A549 (cell line): ENCODE measurements at regions not wholly inside any gene's neighbourhood (a gene's known extent, or its start where the extent isn't known, plus 50 kb on each side); places are given as distances from the start of the nearest gene placed in this dataset.

Source experiments
- ATAC-seq, 2 experiments: fragments of 200-7000 bp in 1 of 2; fragments of >200 bp in 1 of 2; cut with Nextera tagmentation in 1 of 2; cut with Tn5 transposase in 1 of 2; 3 replicates each; pipeline versions ENCODE4 v1.8.0 to v1.9.1; 2018 to 2020; ENCODE audit warnings: mild to moderate bottlenecking in 1 of 2, moderate library complexity in 1 of 2
- CTCF ChIA-PET: fragments of 300-600 bp; sonication (Branson Sonifier 250); formaldehyde crosslinking; extraction: SDS; loops from one replicate; lab custom pipeline; 2021; ENCODE audit warnings: antibody characterized with exemption, inconsistent platforms; lab: Yijun Ruan, JAX
- POLR2A ChIA-PET: fragments of 350-600 bp; formaldehyde crosslinking; extraction: SDS; loops from one replicate; lab custom pipeline; 2021; ENCODE audit warnings: antibody characterized with exemption, inconsistent platforms; lab: Yijun Ruan, JAX
- DNase-seq, 2 experiments: peaks; one replicate each; pipeline versions ENCODE4 v3.0.0 to v3.0.0-alpha.2; 2011 to 2016; ENCODE audit warnings: low read depth in 1 of 2, low spot score in 1 of 2
- FAIRE-seq: peaks from 2 replicates; lab custom pipeline; 2011; peaks lifted over from hg19 to GRCh38; lab: Jason Lieb, UNC
- H3K27ac ChIP-seq, 2 experiments: fragments of >200 bp; sonication (Bioruptor Twin); formaldehyde crosslinking; 3 replicates each; pipeline ENCODE4 v1.5.1; 2016 to 2017
- H3K4me1 ChIP-seq: fragments of >200 bp; sonication (Bioruptor Twin); formaldehyde crosslinking; 3 replicates; pipeline ENCODE4 v1.6.1; 2016
- H3K4me2 ChIP-seq: fragments of >200 bp; sonication (Bioruptor Twin); formaldehyde crosslinking; 3 replicates; pipeline ENCODE4 v1.6.1; 2016
- H3K4me3 ChIP-seq: fragments of >200 bp; sonication (Bioruptor Twin); formaldehyde crosslinking; 3 replicates; pipeline ENCODE4 v1.5.1; 2016
- H3K9me3 ChIP-seq: fragments of >200 bp; sonication (Bioruptor Twin); formaldehyde crosslinking; 3 replicates; pipeline ENCODE4 v1.6.1; 2016
- CBX8 ChIP-seq: fragments of 200-600 bp; sonication (generic); IDR thresholded peaks from 2 replicates; pipeline ENCODE4 v1.6.1; 2016
- CHD2 ChIP-seq: fragments of 150-350 bp; IDR thresholded peaks from 2 replicates; pipeline ENCODE4 v1.6.1; 2014; ENCODE audit warnings: low read length; ENCODE audit not compliant: partially characterized antibody
- CHD4 ChIP-seq: fragments of 200-600 bp; sonication (generic); IDR thresholded peaks from 2 replicates; pipeline ENCODE4 v1.6.1; 2016; ENCODE audit warnings: antibody characterized with exemption, mild to moderate bottlenecking, borderline replicate concordance
- CTCF ChIP-seq: fragments of >200 bp; sonication (Bioruptor Twin); formaldehyde crosslinking; IDR thresholded peaks from 3 replicates; pipeline ENCODE4 v1.5.1; 2016
- E2F6 ChIP-seq: IDR thresholded peaks from 2 replicates; pipeline ENCODE4 v1.6.1; 2012; ENCODE audit warnings: low read depth, borderline replicate concordance
- EHMT2 ChIP-seq: fragments of 200-600 bp; sonication (generic); IDR thresholded peaks from 2 replicates; pipeline ENCODE4 v1.6.1; 2016; ENCODE audit warnings: antibody characterized with exemption, low read depth, mild to moderate bottlenecking, moderate library complexity
- EP300 ChIP-seq, 2 experiments: fragments of >200 bp; sonication (Bioruptor Twin); formaldehyde crosslinking; IDR thresholded peaks; 2 replicates in 1 of 2; 3 replicates in 1 of 2; pipeline ENCODE4 v1.6.1; 2016 to 2017
- ESRRA ChIP-seq: fragments of 150-350 bp; IDR thresholded peaks from 2 replicates; pipeline ENCODE4 v1.6.1; 2014; ENCODE audit warnings: mild to moderate bottlenecking, low read length, borderline replicate concordance
- FOXS1 ChIP-seq: fragments of 250-450 bp; sonication (Bioruptor Pico); IDR thresholded peaks from 2 replicates; pipeline ENCODE4 v1.5.0; 2020; ENCODE audit warnings: mild to moderate bottlenecking, moderate library complexity
- HEYL ChIP-seq: fragments of 250-450 bp; sonication (Bioruptor Pico); IDR thresholded peaks from 2 replicates; pipeline ENCODE4 v1.8.0; 2021; ENCODE audit warnings: mild to moderate bottlenecking, moderate library complexity
- HOXB13 ChIP-seq: fragments of 250-450 bp; sonication (Bioruptor Pico); IDR thresholded peaks from 2 replicates; pipeline ENCODE4 v1.5.0; 2020; ENCODE audit warnings: low read depth, mild to moderate bottlenecking, moderate library complexity
- JUN ChIP-seq, 2 experiments: fragments of >200 bp; sonication (Bioruptor Twin); formaldehyde crosslinking; IDR thresholded peaks; 2 replicates in 1 of 2; 3 replicates in 1 of 2; pipeline ENCODE4 v1.6.1; 2016 to 2017
- MYC ChIP-seq: IDR thresholded peaks from 2 replicates; pipeline ENCODE4 v1.6.1; 2012; ENCODE audit warnings: mild to moderate bottlenecking, inconsistent platforms, low read length, improper control_type of control experiment, borderline replicate concordance
- NFE2L2 ChIP-seq: fragments of 150-350 bp; conservative IDR thresholded peaks from 2 replicates; pipeline ENCODE4 v1.6.1; 2014; ENCODE audit warnings: low read length
- POLR2AphosphoS2 ChIP-seq: conservative IDR thresholded peaks from 2 replicates; pipeline ENCODE4 v1.6.1; 2012; ENCODE audit warnings: low read length, improper control_type of control experiment, inconsistent platforms
- RAD21 ChIP-seq, 2 experiments: fragments of >200 bp in 1 of 2; sonication (Bioruptor Twin) in 1 of 2; formaldehyde crosslinking in 1 of 2; IDR thresholded peaks in 1 of 2; conservative IDR thresholded peaks in 1 of 2; 2 replicates in 1 of 2; 3 replicates in 1 of 2; pipeline ENCODE4 v1.6.1; 2012 to 2018; ENCODE audit warnings: inconsistent platforms in 1 of 2
- REST ChIP-seq: fragments of 200-600 bp; sonication (generic); IDR thresholded peaks from 2 replicates; pipeline ENCODE4 v1.6.1; 2016; ENCODE audit warnings: antibody characterized with exemption, mild to moderate bottlenecking, moderate library complexity
- RFX5 ChIP-seq: fragments of 450-650 bp; IDR thresholded peaks from 2 replicates; pipeline ENCODE4 v1.7.1; 2014; ENCODE audit warnings: antibody characterized with exemption, mild to moderate bottlenecking, moderate library complexity
- RNF2 ChIP-seq: fragments of 200-600 bp; sonication (generic); IDR thresholded peaks from 2 replicates; pipeline ENCODE4 v1.6.1; 2016; ENCODE audit warnings: low read depth, mild to moderate bottlenecking, antibody characterized with exemption, moderate library complexity, borderline replicate concordance
- SMC3 ChIP-seq: fragments of >200 bp; sonication (Bioruptor Twin); formaldehyde crosslinking; IDR thresholded peaks from 3 replicates; pipeline ENCODE4 v1.6.1; 2018; ENCODE audit warnings: inconsistent platforms
- TFCP2L1 ChIP-seq: fragments of 250-450 bp; sonication (Bioruptor Pico); IDR thresholded peaks from 2 replicates; pipeline ENCODE4 v1.5.0; 2021; ENCODE audit warnings: mild to moderate bottlenecking
- TP53 ChIP-seq: fragments of 250-450 bp; sonication (Bioruptor Pico); IDR thresholded peaks from 2 replicates; pipeline ENCODE4 v1.5.0; 2021; ENCODE audit warnings: mild to moderate bottlenecking, moderate library complexity
- ZC3H11A ChIP-seq: fragments of 450-650 bp; IDR thresholded peaks from 2 replicates; pipeline ENCODE4 v1.6.1; 2014; ENCODE audit warnings: antibody characterized with exemption, mild to moderate bottlenecking
- ZFP36 ChIP-seq: fragments of 450-650 bp; IDR thresholded peaks from 2 replicates; pipeline ENCODE4 v1.6.1; 2014; ENCODE audit warnings: borderline replicate concordance; ENCODE audit not compliant: partially characterized antibody
- ZSCAN20 ChIP-seq: fragments of 250-450 bp; sonication (Bioruptor Pico); IDR thresholded peaks from 2 replicates; pipeline ENCODE4 v1.8.0; 2022; ENCODE audit warnings: mild to moderate bottlenecking, moderate library complexity
- WGBS: methylation state at CpG from one replicate; pipeline ENCODE4 v1.1.6; 2017; ENCODE audit errors: missing lambda C conversion rate; 5-methylcytosine and 5-hydroxymethylcytosine counted together
- TF ChIP-seq, protein P1 (sequence below): fragments of 450-650 bp; IDR thresholded peaks from 2 replicates; pipeline ENCODE4 v1.6.1; 2014; ENCODE audit warnings: antibody characterized with exemption
- TF ChIP-seq, protein P2 (sequence below): fragments of >200 bp; sonication (Bioruptor Twin); formaldehyde crosslinking; IDR thresholded peaks from 3 replicates; pipeline ENCODE4 v1.6.1; 2016
- TF ChIP-seq, protein P3 (sequence below): IDR thresholded peaks from 2 replicates; pipeline ENCODE4 v1.6.1; 2012

GRCh38 chr4:175953960-175954521 is 111.6 kb upstream of the WDR17 start:
- DNase-seq: peak in 1 of 2 experiments; percentile 2
- no peak for FAIRE-seq
- Histone ChIP-seq H3K4me1 (no peaks in the 10 kb centered on the region), H3K9me3 (no peaks in the 10 kb centered on the region), H3K27ac (no peak overlapping the region), H3K4me3 (no peak overlapping the region), H3K4me2 (no peak overlapping the region)
- peak in 1 of 2 experiments; percentile 36; a peak in 1 of 6 replicates for ATAC-seq
- WGBS: 63% methylated on average over 5 of the region's 5 CpGs
- TF ChIP-seq ESRRA: no peak
- TF ChIP-seq SMC3: no peak
- no peak for TF ChIP-seq HOXB13 (CRISPR knock-in tag)
- TF ChIP-seq E2F6: no peak
- no peak for TF ChIP-seq ZC3H11A
- TF ChIP-seq JUN (IDR thresholded peaks at IDR 0.05): no peak
- TF ChIP-seq POLR2AphosphoS2: no peak
- TF ChIP-seq CHD2: no peak
- no peak for TF ChIP-seq REST
- TF ChIP-seq, protein P1, sequence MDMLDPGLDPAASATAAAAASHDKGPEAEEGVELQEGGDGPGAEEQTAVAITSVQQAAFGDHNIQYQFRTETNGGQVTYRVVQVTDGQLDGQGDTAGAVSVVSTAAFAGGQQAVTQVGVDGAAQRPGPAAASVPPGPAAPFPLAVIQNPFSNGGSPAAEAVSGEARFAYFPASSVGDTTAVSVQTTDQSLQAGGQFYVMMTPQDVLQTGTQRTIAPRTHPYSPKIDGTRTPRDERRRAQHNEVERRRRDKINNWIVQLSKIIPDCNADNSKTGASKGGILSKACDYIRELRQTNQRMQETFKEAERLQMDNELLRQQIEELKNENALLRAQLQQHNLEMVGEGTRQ: no peak
- TF ChIP-seq CBX8: no peak
- no peak for TF ChIP-seq FOXS1 (CRISPR knock-in tag)
- no peak for TF ChIP-seq RAD21 (conservative IDR thresholded peaks at IDR 0.05 in 1 of 2, IDR thresholded peaks at IDR 0.05 in 1 of 2)
- CTCF ChIA-PET: no interaction called here
- POLR2A ChIA-PET: no interaction called here

- H3K4me1 ChIP-seq: no peaks in the 10 kb centered on the region
- no peak overlapping the region for H3K4me3 ChIP-seq
- H3K27ac ChIP-seq: no peak overlapping the region
- no peak for ATAC-seq
- 41% methylated on average over 3 of the region's 3 CpGs for WGBS
- CTCF ChIA-PET: no interaction called here
- H3K4me2 ChIP-seq: no peak overlapping the region
- no peak for DNase-seq
- TF ChIP-seq, protein P1: no peak
- TF ChIP-seq CHD2 (no peak), EP300 (IDR thresholded peaks at IDR 0.05) (no peak), FOXS1 (CRISPR knock-in tag) (no peak), ESRRA (no peak), EHMT2 (no peak), RNF2 (no peak), TP53 (CRISPR knock-in tag) (no peak), CTCF (no peak), MYC (no peak), HEYL (CRISPR knock-in tag) (no peak), NFE2L2 (no peak), CHD4 (no peak), ZSCAN20 (CRISPR knock-in tag) (no peak), RFX5 (no peak), CBX8 (no peak), TFCP2L1 (CRISPR knock-in tag) (no peak), ZFP36 (no peak)
- TF ChIP-seq, protein P2, sequence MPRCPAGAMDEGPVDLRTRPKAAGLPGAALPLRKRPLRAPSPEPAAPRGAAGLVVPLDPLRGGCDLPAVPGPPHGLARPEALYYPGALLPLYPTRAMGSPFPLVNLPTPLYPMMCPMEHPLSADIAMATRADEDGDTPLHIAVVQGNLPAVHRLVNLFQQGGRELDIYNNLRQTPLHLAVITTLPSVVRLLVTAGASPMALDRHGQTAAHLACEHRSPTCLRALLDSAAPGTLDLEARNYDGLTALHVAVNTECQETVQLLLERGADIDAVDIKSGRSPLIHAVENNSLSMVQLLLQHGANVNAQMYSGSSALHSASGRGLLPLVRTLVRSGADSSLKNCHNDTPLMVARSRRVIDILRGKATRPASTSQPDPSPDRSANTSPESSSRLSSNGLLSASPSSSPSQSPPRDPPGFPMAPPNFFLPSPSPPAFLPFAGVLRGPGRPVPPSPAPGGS: no peak
- TF ChIP-seq, protein P3, sequence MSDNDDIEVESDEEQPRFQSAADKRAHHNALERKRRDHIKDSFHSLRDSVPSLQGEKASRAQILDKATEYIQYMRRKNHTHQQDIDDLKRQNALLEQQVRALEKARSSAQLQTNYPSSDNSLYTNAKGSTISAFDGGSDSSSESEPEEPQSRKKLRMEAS: no peak
- POLR2A ChIA-PET: no interaction called here
- FAIRE-seq: no peak
- H3K9me3 ChIP-seq: no peaks in the 10 kb centered on the region
Measured at GRCh38 chr4:175954685-175955084, 111.0 kb upstream of the WDR17 start.
